ENCODE measurements at regions not wholly inside any gene's neighbourhood (a gene's known extent, or its start where the extent isn't known, plus 50 kb on each side); places are given as distances from the start of the nearest gene placed in this dataset.

GRCh38 chr1:170351366-170351946 is 180.5 kb upstream of the GORAB start:
- Mint-ChIP-seq H3K36me3 (ENCODE audit: low read depth) (no peaks in the 10 kb centered on the region), H3K27ac (no peak overlapping the region), H3K4me3 (no peak overlapping the region), H3K9me3 (no peaks in the 10 kb centered on the region), H3K27me3 (ENCODE audit: insufficient read depth, low read depth, poor library complexity) (no peaks in the 10 kb centered on the region), H3K4me1 (no peaks in the 10 kb centered on the region)
- DNase-seq (ENCODE audit: low spot score): no peak
- no peak overlapping the region for H3K4me2 ChIP-seq
- H3F3A ChIP-seq (replicated peaks; ENCODE audit: low read depth): no peaks in the 10 kb centered on the region
- H2AFZ ChIP-seq: no peak overlapping the region
- ATAC-seq: no peak
- no peaks in the 10 kb centered on the region for H3K79me2 ChIP-seq (replicated peaks; ENCODE audit: insufficient read depth)
- no peaks in the 10 kb centered on the region for H3K4me1 ChIP-seq (ENCODE audit: insufficient read depth)
- H3K27me3 ChIP-seq (ENCODE audit: insufficient read depth): no peaks in the 10 kb centered on the region
- no peaks in the 10 kb centered on the region for H4K20me1 ChIP-seq (replicated peaks; ENCODE audit: insufficient read depth)
- H3K36me3 ChIP-seq (ENCODE audit: insufficient read depth): no peaks in the 10 kb centered on the region
- no peak overlapping the region for H3K27ac ChIP-seq (ENCODE audit: low read depth)
- H3K9me2 ChIP-seq (ENCODE audit: insufficient read depth): no peaks in the 10 kb centered on the region; the same call in none of the 2 replicates
- TF ChIP-seq ZNF114 (CRISPR knock-in tag; IDR thresholded peaks at IDR 0.05): no peak
- no peak overlapping the region for H3K4me3 ChIP-seq

GRCh38 chr1:170354246-170354645 is 177.7 kb upstream of the GORAB start:
- H3K4me3 Mint-ChIP-seq: no peak overlapping the region
- no peak overlapping the region for H3K4me2 ChIP-seq
- H2AFZ ChIP-seq: no peak overlapping the region
- H3F3A ChIP-seq (replicated peaks; ENCODE audit: low read depth): no peaks in the 10 kb centered on the region
- peaks cover 4% of the 10 kb centered on the region for H3K9me2 ChIP-seq (ENCODE audit: insufficient read depth)
- no peaks in the 10 kb centered on the region for H3K36me3 Mint-ChIP-seq (ENCODE audit: low read depth)
- H3K79me2 ChIP-seq (replicated peaks; ENCODE audit: insufficient read depth): no peaks in the 10 kb centered on the region
- H3K27me3 Mint-ChIP-seq (ENCODE audit: insufficient read depth, low read depth, poor library complexity): no peaks in the 10 kb centered on the region
- no peaks in the 10 kb centered on the region for H4K20me1 ChIP-seq (replicated peaks; ENCODE audit: insufficient read depth)
- no peaks in the 10 kb centered on the region for H3K4me1 ChIP-seq (ENCODE audit: insufficient read depth)
- H3K27me3 ChIP-seq (ENCODE audit: insufficient read depth): no peaks in the 10 kb centered on the region
- no peak overlapping the region; the same call in 1 of the 2 replicates for H3K27ac Mint-ChIP-seq
- H3K27ac ChIP-seq (ENCODE audit: low read depth): no peak overlapping the region
- H3K9me3 Mint-ChIP-seq: no peaks in the 10 kb centered on the region
- no peaks in the 10 kb centered on the region for H3K4me1 Mint-ChIP-seq
- DNase-seq (ENCODE audit: low spot score): no peak
- no peaks in the 10 kb centered on the region for H3K36me3 ChIP-seq (ENCODE audit: insufficient read depth)
- H3K4me3 ChIP-seq: no peak overlapping the region
- ATAC-seq: no peak
- TF ChIP-seq CREB1 (CRISPR knock-in tag; IDR thresholded peaks at IDR 0.05; ENCODE audit: low read depth) (no peak), POLR2AphosphoS5 (IDR thresholded peaks at IDR 0.05; ENCODE audit: low read depth) (no peak), NANOG (IDR thresholded peaks at IDR 0.05; ENCODE audit: borderline replicate concordance) (no peak), JUNB (IDR thresholded peaks at IDR 0.05; ENCODE audit: unreplicated experiment) (no peak), EZH2phosphoT487 (IDR thresholded peaks at IDR 0.05; ENCODE audit: unreplicated experiment) (no peak), ZNF331 (CRISPR knock-in tag; IDR thresholded peaks at IDR 0.05; ENCODE audit: low read depth) (no peak), ZNF462 (CRISPR knock-in tag; IDR thresholded peaks at IDR 0.05) (no peak), REST (IDR thresholded peaks at IDR 0.05; ENCODE audit: unreplicated experiment) (no peak), EZH2 (IDR thresholded peaks at IDR 0.05; ENCODE audit: low read depth, unreplicated experiment) (no peak), ETS1 (IDR thresholded peaks at IDR 0.05) (no peak), STAT1 (IDR thresholded peaks at IDR 0.05; ENCODE audit: unreplicated experiment) (no peak), ZNF114 (CRISPR knock-in tag; IDR thresholded peaks at IDR 0.05) (no peak)
